T-helper 1 cell treated with Interleukin-12 subunit alpha and Interleukin-12 subunit beta and Interleukin-4 antibody, amounts not matched to agents 30 μg/mL and 1 μg/mL, for 36 hours (primary cell): ENCODE measurements at regions not wholly inside any gene's neighbourhood (a gene's known extent, or its start where the extent isn't known, plus 50 kb on each side); places are given as distances from the start of the nearest gene placed in this dataset.

Experiments used
- H3K27ac Mint-ChIP-seq: one replicate; pipeline ENCODE4 v1.8.0; 2021; ENCODE audit warnings: mild to moderate bottlenecking, mixed read lengths
- H3K27me3 Mint-ChIP-seq: one replicate; pipeline ENCODE4 v1.8.0; 2021; ENCODE audit warnings: low read depth, mixed read lengths
- H3K36me3 Mint-ChIP-seq: one replicate; pipeline ENCODE4 v1.8.0; 2021; ENCODE audit warnings: low read depth, mixed read lengths
- H3K4me1 Mint-ChIP-seq: one replicate; pipeline ENCODE4 v1.8.0; 2021; ENCODE audit warnings: low read depth, mixed read lengths
- H3K4me3 Mint-ChIP-seq: one replicate; pipeline ENCODE4 v1.8.0; 2021; ENCODE audit warnings: mild to moderate bottlenecking, moderate library complexity, mixed read lengths
- H3K9me3 Mint-ChIP-seq: one replicate; pipeline ENCODE4 v1.8.0; 2021; ENCODE audit warnings: mixed read lengths

GRCh38 chr15:58235961-58236360, 97.8 kb downstream of the AQP9 start:
- no peaks in the 10 kb centered on the region for H3K9me3 Mint-ChIP-seq
- no peak overlapping the region for H3K4me3 Mint-ChIP-seq
- no peaks in the 10 kb centered on the region for H3K4me1 Mint-ChIP-seq
- H3K27me3 Mint-ChIP-seq: peaks cover 7% of the 10 kb centered on the region
- no peak overlapping the region for H3K27ac Mint-ChIP-seq
- H3K36me3 Mint-ChIP-seq: no peaks in the 10 kb centered on the region

DNA sequence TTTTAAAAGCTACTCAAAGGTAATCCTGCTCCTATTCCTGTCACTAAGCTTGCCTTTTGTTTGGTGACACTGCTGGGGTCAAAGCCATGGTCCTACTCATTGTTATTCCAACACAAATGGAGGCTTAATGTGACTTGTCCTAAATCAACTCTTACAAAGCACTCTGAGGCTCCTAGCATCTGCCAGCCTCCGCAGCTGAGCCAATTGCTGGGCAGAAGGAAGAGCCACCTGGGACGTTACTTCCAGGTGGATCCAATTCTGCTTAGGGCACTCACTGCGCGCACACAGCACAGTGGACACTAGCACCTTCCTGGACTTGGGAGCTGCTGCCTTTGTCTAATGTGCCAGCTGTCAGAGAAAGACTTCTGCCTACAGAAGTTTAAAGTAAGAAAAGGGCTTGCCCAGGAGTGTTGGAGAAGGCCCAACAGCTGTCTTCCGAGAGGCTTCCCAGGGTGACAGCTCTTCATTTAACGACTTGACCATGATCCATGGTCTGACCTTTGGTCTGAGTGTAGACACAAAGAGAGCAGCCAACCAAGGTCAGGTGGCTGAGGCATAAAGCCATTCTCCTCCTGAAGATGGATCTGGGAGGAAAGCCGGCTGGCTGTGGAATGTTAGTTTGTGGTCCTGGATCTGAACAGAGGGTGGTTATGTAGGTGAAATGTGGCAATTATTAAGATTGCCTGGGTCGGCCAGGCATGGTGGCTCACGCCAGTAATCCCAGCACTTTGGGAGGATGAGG, 102.2 kb downstream of the AQP9 start:
- H3K4me3 Mint-ChIP-seq: no peak overlapping the region
- H3K36me3 Mint-ChIP-seq: no peaks in the 10 kb centered on the region
- no peak overlapping the region for H3K27ac Mint-ChIP-seq
- H3K27me3 Mint-ChIP-seq: no peaks in the 10 kb centered on the region
- H3K9me3 Mint-ChIP-seq: no peaks in the 10 kb centered on the region
- no peaks in the 10 kb centered on the region for H3K4me1 Mint-ChIP-seq

GRCh38 chr15:58241872-58242271, 103.7 kb downstream of the AQP9 start:
- no peak overlapping the region for H3K4me3 Mint-ChIP-seq
- no peaks in the 10 kb centered on the region for H3K36me3 Mint-ChIP-seq
- H3K4me1 Mint-ChIP-seq: no peaks in the 10 kb centered on the region
- H3K9me3 Mint-ChIP-seq: no peaks in the 10 kb centered on the region
- H3K27me3 Mint-ChIP-seq: no peaks in the 10 kb centered on the region
- no peak overlapping the region for H3K27ac Mint-ChIP-seq

DNA sequence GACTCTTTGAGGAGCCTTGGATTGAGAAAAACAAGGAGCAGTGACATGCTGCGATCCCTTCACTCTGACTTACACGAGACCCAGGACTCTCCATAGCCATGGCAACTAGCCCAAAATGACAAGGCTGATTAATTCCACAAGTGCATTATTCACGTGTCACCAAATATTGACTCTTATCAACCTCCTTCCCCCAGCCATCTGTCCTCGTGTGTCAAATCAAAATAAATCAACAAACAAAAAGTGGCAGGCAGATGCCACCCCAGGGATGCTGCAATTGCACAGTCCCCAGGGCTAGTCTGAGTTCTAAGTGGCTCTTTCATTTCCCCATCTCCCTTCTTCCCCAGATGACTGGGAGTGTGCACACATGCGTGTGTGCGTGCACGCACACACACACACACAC, 104.9 kb downstream of the AQP9 start:
- no peak overlapping the region for H3K4me3 Mint-ChIP-seq
- H3K27ac Mint-ChIP-seq: no peak overlapping the region
- H3K27me3 Mint-ChIP-seq: no peaks in the 10 kb centered on the region
- H3K4me1 Mint-ChIP-seq: no peaks in the 10 kb centered on the region
- H3K9me3 Mint-ChIP-seq: no peaks in the 10 kb centered on the region
- no peaks in the 10 kb centered on the region for H3K36me3 Mint-ChIP-seq

GRCh38 chr15:58244536-58244935, 106.4 kb downstream of the AQP9 start:
- Mint-ChIP-seq H3K36me3 (no peaks in the 10 kb centered on the region), H3K9me3 (no peaks in the 10 kb centered on the region), H3K27ac (no peak overlapping the region), H3K4me1 (peaks cover 3% of the 10 kb centered on the region), H3K4me3 (no peak overlapping the region), H3K27me3 (no peaks in the 10 kb centered on the region)

- H3K4me1 Mint-ChIP-seq: peaks cover 13% of the 10 kb centered on the region
- H3K36me3 Mint-ChIP-seq: no peaks in the 10 kb centered on the region
- no peaks in the 10 kb centered on the region for H3K27me3 Mint-ChIP-seq
- no peaks in the 10 kb centered on the region for H3K9me3 Mint-ChIP-seq
- no peak overlapping the region for H3K4me3 Mint-ChIP-seq
- H3K27ac Mint-ChIP-seq: no peak overlapping the region
Observed at GRCh38 chr15:58246041-58246440, 107.9 kb downstream of the AQP9 start.

DNA sequence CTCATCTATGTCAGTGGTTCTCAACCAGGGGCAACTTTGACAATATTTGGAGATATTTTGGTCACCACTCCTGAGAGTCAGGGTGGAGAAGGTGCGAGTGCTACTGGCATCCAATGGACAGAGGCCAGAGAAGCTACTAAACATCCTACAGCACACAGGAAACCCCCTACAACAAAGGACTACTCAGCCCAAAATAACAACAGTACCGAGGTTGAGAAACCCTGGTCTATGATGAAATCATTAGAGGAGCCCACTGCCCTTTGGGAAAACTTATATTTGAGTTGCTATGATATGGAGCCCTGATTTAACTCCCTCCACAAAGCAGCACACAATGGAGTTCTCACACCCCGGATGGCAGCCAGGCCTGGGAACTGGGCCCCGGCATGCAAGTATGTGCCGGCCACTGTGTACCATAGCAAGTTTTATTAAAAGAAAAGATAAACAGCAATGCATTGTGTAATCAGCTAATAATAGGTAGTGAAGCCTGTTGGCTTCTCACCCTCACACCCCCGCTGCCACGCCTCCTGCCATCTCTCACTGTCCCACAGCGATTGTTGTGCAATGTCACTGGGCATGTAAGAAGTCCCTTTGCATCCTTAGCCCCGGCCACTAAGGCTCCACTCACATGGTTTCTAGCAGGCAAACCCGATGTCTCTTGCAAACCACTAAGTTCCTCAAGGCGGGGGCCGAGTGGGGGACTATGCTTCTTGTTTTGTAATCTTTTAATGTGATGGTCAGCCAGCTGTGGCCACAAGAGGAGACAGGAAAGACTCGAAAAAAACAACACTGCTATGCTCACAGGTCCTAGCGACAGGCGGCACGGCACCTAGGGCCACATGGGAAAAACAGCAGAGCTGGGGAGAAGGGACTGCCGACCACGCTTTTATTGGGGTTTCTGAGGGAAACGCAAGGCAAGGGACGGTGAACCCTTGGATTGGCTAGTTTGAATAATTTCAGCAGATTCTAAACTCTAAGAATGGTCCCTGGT, 110.0 kb downstream of the AQP9 start:
- Mint-ChIP-seq H3K4me3 (no peak overlapping the region), H3K27ac (no peak overlapping the region), H3K9me3 (no peaks in the 10 kb centered on the region), H3K27me3 (peaks cover 12% of the 10 kb centered on the region), H3K36me3 (no peaks in the 10 kb centered on the region), H3K4me1 (peaks cover 15% of the 10 kb centered on the region)

- peak overlapping the region; percentile 39 for H3K27ac Mint-ChIP-seq
- H3K36me3 Mint-ChIP-seq: no peaks in the 10 kb centered on the region
- H3K4me3 Mint-ChIP-seq: peak overlapping the region; percentile 47
- H3K27me3 Mint-ChIP-seq: peaks cover 20% of the 10 kb centered on the region
- no peaks in the 10 kb centered on the region for H3K9me3 Mint-ChIP-seq
- peaks cover 15% of the 10 kb centered on the region for H3K4me1 Mint-ChIP-seq
Observed at GRCh38 chr15:58249646-58250312, 111.6 kb downstream of the AQP9 start.

- Mint-ChIP-seq H3K4me1 (peaks cover 15% of the 10 kb centered on the region), H3K36me3 (no peaks in the 10 kb centered on the region), H3K9me3 (no peaks in the 10 kb centered on the region), H3K27ac (no peak overlapping the region), H3K4me3 (no peak overlapping the region), H3K27me3 (peaks cover 39% of the 10 kb centered on the region)
Observed at GRCh38 chr15:58252586-58253323, 114.6 kb downstream of the AQP9 start.

DNA sequence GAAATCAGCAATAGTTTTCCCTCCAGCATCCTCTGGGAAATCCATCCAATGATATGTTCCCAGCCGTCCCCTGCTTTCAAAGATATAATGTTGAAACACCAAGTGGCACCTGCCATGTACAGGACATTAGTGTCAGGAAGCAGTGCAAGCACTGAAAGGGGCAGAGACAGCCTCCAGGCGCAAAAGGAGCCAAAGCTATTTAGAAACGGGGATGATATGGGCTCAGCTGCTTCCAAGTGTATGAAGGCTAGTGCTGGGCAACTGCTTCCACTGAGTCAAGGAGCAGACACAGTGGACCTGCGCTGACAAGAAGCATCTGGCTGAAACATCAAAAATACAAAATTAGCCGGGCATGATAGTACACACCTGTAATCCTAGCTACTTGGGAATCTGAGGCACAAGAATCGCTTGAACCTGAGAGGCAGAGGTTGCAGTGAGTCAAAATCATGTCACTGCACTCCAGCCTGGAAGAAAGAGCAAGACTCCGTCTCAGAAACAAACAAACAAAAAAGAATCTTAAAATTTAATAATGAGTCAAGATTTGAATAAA, 119.7 kb downstream of the AQP9 start:
- Mint-ChIP-seq H3K27ac (no peak overlapping the region), H3K36me3 (no peaks in the 10 kb centered on the region), H3K4me1 (peaks cover 2% of the 10 kb centered on the region), H3K4me3 (no peak overlapping the region), H3K9me3 (no peaks in the 10 kb centered on the region), H3K27me3 (peaks cover 35% of the 10 kb centered on the region)

DNA sequence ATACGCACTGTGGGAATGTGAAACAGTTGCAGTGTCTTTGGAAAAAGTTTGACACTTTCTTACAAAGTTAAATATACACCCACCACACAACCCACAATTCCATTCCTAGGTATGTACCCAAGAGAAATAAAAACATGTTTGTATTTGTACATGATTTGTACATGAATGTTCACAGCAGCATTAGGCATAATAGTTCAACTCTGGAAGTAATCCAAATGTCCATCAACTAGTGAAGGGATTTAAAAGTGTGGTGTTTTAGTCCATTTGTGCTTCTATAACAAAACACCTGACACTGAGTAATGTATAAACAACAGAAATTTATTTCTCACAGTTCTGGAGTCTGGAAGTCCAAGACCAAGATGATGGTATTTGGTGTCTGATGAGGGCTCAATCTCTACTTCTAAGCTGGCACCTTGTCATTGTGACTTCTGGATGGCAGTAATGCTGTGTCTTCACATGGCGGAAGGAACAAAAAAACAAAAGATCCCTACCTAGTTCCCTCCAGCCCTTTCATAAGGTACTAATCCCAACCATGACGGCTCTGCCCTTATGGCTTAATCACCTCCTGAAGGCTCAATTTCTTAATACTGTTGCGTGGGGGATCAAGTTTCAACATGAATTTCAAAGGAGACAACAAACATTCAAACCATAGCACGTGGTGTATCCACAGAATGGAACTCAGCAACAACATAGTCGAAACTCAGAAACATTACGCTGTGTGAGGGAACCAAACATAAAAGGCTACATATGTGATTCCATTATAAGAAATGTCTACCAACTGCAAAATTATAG, 120.5 kb downstream of the AQP9 start:
- Mint-ChIP-seq H3K36me3 (no peaks in the 10 kb centered on the region), H3K4me1 (no peaks in the 10 kb centered on the region), H3K4me3 (no peak overlapping the region), H3K9me3 (no peaks in the 10 kb centered on the region), H3K27me3 (peaks cover 29% of the 10 kb centered on the region), H3K27ac (no peak overlapping the region)

GRCh38 chr15:58260205-58260724, 122.1 kb downstream of the AQP9 start:
- Mint-ChIP-seq H3K27ac (no peak overlapping the region), H3K9me3 (no peaks in the 10 kb centered on the region), H3K4me1 (peaks cover 4% of the 10 kb centered on the region), H3K4me3 (no peak overlapping the region), H3K27me3 (peaks cover 20% of the 10 kb centered on the region), H3K36me3 (no peaks in the 10 kb centered on the region)

- Mint-ChIP-seq H3K36me3 (no peaks in the 10 kb centered on the region), H3K27ac (no peak overlapping the region), H3K4me3 (no peak overlapping the region), H3K9me3 (no peaks in the 10 kb centered on the region), H3K4me1 (peaks cover 4% of the 10 kb centered on the region), H3K27me3 (peaks cover 15% of the 10 kb centered on the region)
Observed at GRCh38 chr15:58260725-58261267, 122.6 kb downstream of the AQP9 start.
